OCI-LY1 (cell line): ENCODE measurements at regions not wholly inside any gene's neighbourhood (a gene's known extent, or its start where the extent isn't known, plus 50 kb on each side); places are given as distances from the start of the nearest gene placed in this dataset.

Source experiments
- H2AFZ ChIP-seq: fragments of 200-600 bp; sonication (generic), shearing (Covaris generic); 2 replicates; pipeline ENCODE4 v1.6.0; 2014; ENCODE audit warnings: antibody characterized with exemption, mild to moderate bottlenecking, low read length
- H3F3A ChIP-seq: fragments of 200-600 bp; sonication (generic), shearing (Covaris generic); 2 replicates; pipeline ENCODE4 v1.6.0; 2014; ENCODE audit warnings: mild to moderate bottlenecking, antibody characterized with exemption, low read length, moderate library complexity; ENCODE audit not compliant: insufficient read depth
- H3K27ac ChIP-seq: fragments of 200-600 bp; sonication (generic); 2 replicates; pipeline ENCODE4 v1.5.1; 2014; ENCODE audit warnings: low read length, mixed run types, mild to moderate bottlenecking, low read depth; ENCODE audit not compliant: poor library complexity, severe bottlenecking
- H3K27me3 ChIP-seq: fragments of 200-600 bp; sonication (generic); 2 replicates; pipeline ENCODE4 v1.6.0; 2014; ENCODE audit warnings: antibody characterized with exemption, mild to moderate bottlenecking, low read length, moderate library complexity; ENCODE audit not compliant: insufficient read depth
- H3K36me3 ChIP-seq: fragments of 200-600 bp; sonication (generic); 2 replicates; pipeline ENCODE4 v1.6.1; 2014; ENCODE audit warnings: mild to moderate bottlenecking, antibody characterized with exemption, low read length, moderate library complexity, mixed read lengths; ENCODE audit not compliant: insufficient read depth
- H3K4me1 ChIP-seq: fragments of 200-600 bp; sonication (generic); 2 replicates; pipeline ENCODE4 v1.5.1; 2014; ENCODE audit warnings: mild to moderate bottlenecking, low read length, moderate library complexity; ENCODE audit not compliant: insufficient read depth, severe bottlenecking
- H3K4me2 ChIP-seq: fragments of 200-600 bp; sonication (generic), shearing (Covaris generic); 2 replicates; pipeline ENCODE4 v1.6.1; 2014; ENCODE audit warnings: low read length
- H3K4me3 ChIP-seq: fragments of 200-600 bp; sonication (generic); 2 replicates; pipeline ENCODE4 v1.5.1; 2014; ENCODE audit warnings: low read length, low read depth, mild to moderate bottlenecking, mixed read lengths; ENCODE audit not compliant: poor library complexity, severe bottlenecking
- H3K79me2 ChIP-seq: fragments of 200-600 bp; shearing (Covaris generic); 2 replicates; pipeline ENCODE4 v1.6.1; 2016; ENCODE audit warnings: mixed run types, low read length, mixed read lengths; ENCODE audit not compliant: insufficient read depth
- H3K9ac ChIP-seq: fragments of 200-600 bp; sonication (generic), shearing (Covaris generic); 2 replicates; pipeline ENCODE4 v1.6.1; 2014; ENCODE audit warnings: mild to moderate bottlenecking, low read length, mixed read lengths
- H3K9me2 ChIP-seq: fragments of 200-600 bp; sonication (generic), shearing (Covaris generic); 2 replicates; pipeline ENCODE4 v1.6.1; 2014; ENCODE audit warnings: low read depth, mild to moderate bottlenecking, low read length, mixed read lengths
- H3K9me3 ChIP-seq: fragments of 200-600 bp; shearing (Covaris generic); 2 replicates; pipeline ENCODE4 v1.6.1; 2014; ENCODE audit warnings: low read length, mixed read lengths
- H4K20me1 ChIP-seq: fragments of 200-600 bp; sonication (generic), shearing (Covaris generic); 2 replicates; pipeline ENCODE4 v1.6.0; 2016; ENCODE audit warnings: mild to moderate bottlenecking, low read length; ENCODE audit not compliant: insufficient read depth
- EZH2 ChIP-seq: fragments of 200-600 bp; sonication (generic), shearing (Covaris generic); IDR thresholded peaks from 2 replicates; pipeline ENCODE4 v1.8.0; 2017; ENCODE audit warnings: borderline replicate concordance, mixed run types, mild to moderate bottlenecking, antibody characterized with exemption, low read length, moderate library complexity, mixed read lengths
- TF ChIP-seq, protein P1 (sequence below): fragments of 200-600 bp; sonication (generic), shearing (Covaris generic); IDR thresholded peaks from 2 replicates; pipeline ENCODE4 v1.5.1; 2017; ENCODE audit warnings: mild to moderate bottlenecking, antibody characterized with exemption, low read length, moderate library complexity, mixed read lengths

DNA sequence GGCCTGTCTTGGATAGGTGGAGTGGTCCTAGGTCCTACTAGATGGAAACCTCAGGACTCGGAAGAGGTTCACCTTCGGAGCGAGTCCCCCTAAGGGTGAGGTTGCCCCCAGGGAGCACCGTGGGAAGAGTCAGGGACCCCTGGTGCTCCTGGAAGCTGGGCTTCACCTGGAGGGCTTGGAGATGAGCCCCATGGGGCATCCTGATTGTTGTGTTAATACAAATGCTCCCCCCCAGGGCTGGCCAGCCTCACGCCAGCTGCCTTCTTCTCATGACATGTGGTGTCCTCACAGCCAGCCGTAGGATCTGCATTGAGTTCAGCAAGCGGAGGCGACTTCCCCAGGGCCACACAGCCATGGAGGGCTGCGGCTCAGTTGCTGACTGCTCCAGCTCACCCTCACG is 1487.5 kb downstream of the BRD1 start:
- Histone ChIP-seq H2AFZ (no peak overlapping the region), H4K20me1 (no peaks in the 10 kb centered on the region), H3K4me1 (no peaks in the 10 kb centered on the region), H3K27me3 (no peaks in the 10 kb centered on the region; the same call in 1 of the 2 replicates), H3K79me2 (no peaks in the 10 kb centered on the region), H3K9ac (no peak overlapping the region), H3K36me3 (no peaks in the 10 kb centered on the region), H3K9me3 (no peaks in the 10 kb centered on the region), H3K9me2 (no peaks in the 10 kb centered on the region), H3K27ac (no peak overlapping the region), H3K4me2 (no peak overlapping the region), H3F3A (no peaks in the 10 kb centered on the region), H3K4me3 (no peak overlapping the region)
- TF ChIP-seq, protein P1, sequence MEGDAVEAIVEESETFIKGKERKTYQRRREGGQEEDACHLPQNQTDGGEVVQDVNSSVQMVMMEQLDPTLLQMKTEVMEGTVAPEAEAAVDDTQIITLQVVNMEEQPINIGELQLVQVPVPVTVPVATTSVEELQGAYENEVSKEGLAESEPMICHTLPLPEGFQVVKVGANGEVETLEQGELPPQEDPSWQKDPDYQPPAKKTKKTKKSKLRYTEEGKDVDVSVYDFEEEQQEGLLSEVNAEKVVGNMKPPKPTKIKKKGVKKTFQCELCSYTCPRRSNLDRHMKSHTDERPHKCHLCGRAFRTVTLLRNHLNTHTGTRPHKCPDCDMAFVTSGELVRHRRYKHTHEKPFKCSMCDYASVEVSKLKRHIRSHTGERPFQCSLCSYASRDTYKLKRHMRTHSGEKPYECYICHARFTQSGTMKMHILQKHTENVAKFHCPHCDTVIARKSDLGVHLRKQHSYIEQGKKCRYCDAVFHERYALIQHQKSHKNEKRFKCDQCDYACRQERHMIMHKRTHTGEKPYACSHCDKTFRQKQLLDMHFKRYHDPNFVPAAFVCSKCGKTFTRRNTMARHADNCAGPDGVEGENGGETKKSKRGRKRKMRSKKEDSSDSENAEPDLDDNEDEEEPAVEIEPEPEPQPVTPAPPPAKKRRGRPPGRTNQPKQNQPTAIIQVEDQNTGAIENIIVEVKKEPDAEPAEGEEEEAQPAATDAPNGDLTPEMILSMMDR: no peak
- TF ChIP-seq EZH2: no peak

DNA sequence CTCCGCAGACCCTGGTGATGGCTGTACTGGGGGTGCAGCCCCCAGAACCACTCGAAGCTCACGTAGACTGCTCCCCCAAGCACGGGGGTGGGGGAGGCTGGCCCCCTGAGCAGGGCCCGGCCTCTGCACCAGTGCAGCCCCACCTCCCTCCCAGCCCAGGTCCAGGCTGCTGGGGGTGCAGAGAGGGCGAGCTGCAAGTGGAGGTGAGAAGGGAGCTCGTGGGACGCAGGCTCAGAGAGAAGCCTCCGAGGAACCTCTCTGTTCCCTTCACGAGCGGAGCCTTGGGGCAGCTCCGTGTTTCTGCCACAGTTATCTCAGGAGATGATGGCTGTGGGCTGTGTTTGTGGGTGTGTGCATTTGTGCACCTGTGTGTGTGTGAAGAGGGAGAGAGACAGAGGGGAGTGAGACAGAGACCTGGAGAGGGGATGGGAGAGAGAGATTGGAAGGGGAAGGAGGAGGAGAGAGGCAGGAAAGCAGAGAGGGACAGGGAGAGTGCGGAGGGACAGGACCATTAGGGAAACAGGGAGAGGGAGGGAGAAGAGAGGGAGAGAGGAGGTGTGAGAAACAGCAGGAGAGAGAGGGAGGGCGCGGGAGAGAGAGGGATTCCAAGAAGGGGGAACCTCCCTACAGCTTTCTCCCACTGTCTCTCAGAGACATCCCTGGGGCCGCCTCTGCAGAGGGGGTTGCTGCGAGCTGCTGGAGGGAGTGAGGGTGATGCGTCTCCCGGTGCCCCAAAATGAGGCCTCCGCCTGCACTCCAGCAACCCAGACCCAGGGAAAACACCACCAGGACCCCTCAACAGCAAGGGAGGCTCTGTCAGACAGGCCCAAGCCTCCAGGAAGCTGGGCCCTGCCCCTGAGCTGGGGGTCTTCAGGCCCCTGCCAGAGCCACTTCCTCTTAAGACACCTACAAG is 1488.6 kb downstream of the BRD1 start:
- H3K4me2 ChIP-seq: no peak overlapping the region

DNA sequence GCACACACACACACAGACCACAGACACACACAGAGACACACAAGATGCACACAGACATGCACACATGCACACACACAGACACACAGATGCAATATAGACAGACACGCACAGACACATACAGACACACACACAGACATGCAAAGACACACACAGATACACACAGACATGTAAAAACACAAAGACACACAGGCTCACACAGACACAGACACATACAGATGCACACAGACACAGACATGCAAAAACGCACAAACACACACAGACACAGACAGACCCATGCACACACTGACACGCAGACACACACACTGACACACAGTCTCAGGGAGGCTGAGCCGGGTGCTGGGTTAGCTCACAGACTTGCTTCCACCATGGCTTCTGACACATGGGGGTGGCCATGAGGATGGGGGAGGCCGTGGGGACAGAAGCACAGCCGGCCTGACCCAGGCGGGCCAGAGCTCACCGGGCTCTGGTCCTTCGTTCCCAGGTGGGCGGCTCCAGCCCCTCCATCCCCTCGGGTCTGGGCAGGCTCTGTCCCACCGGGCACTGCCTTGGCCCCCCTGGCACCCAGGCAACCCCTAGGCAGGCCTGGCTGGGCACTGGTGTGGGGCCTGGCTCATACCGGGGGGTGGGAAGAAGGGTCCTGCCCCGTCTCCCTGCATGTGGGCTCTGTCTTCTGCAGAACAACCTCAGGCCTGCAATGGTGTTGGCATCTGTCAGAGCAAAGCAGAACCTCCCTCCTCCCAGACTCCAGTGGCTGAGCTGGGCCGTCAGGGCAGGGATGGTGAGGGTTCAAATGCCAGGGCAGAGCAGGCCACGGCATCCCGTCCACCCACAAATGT is 1489.5 kb downstream of the BRD1 start:
- Histone ChIP-seq H2AFZ (no peak overlapping the region), H3F3A (no peaks in the 10 kb centered on the region), H3K4me1 (no peaks in the 10 kb centered on the region), H3K36me3 (no peaks in the 10 kb centered on the region), H3K79me2 (no peaks in the 10 kb centered on the region), H3K9me2 (no peaks in the 10 kb centered on the region), H3K4me2 (no peak overlapping the region), H4K20me1 (no peaks in the 10 kb centered on the region), H3K27me3 (no peaks in the 10 kb centered on the region; the same call in 1 of the 2 replicates), H3K9me3 (no peaks in the 10 kb centered on the region), H3K27ac (no peak overlapping the region), H3K9ac (no peak overlapping the region), H3K4me3 (no peak overlapping the region)
- TF ChIP-seq EZH2: no peak
- TF ChIP-seq, protein P1: no peak

More for the DNA sequence above, 1488.6 kb downstream of the BRD1 start:
- H3K9me2 ChIP-seq: no peaks in the 10 kb centered on the region
- H3K9me3 ChIP-seq: no peaks in the 10 kb centered on the region
- H3K27me3 ChIP-seq: no peaks in the 10 kb centered on the region; the same call in 1 of the 2 replicates
- no peaks in the 10 kb centered on the region for H3K4me1 ChIP-seq
- H3F3A ChIP-seq: no peaks in the 10 kb centered on the region
- H3K27ac ChIP-seq: no peak overlapping the region
- no peak overlapping the region for H3K4me3 ChIP-seq
- H3K9ac ChIP-seq: no peak overlapping the region
- H4K20me1 ChIP-seq: no peaks in the 10 kb centered on the region
- no peaks in the 10 kb centered on the region for H3K79me2 ChIP-seq
- no peak for TF ChIP-seq EZH2
- TF ChIP-seq, protein P1: no peak
- H2AFZ ChIP-seq: no peak overlapping the region
- no peaks in the 10 kb centered on the region for H3K36me3 ChIP-seq
